Erythroblast (primary cell): ENCODE measurements at regions not wholly inside any gene's neighbourhood (a gene's known extent, or its start where the extent isn't known, plus 50 kb on each side); places are given as distances from the start of the nearest gene placed in this dataset.

ENCODE experiments used
- GATA1 ChIP-seq: IDR thresholded peaks from 2 replicates; pipeline ENCODE4 v1.6.1; 2011; ENCODE audit warnings: low read depth, mild to moderate bottlenecking, control low read depth, low read length, moderate library complexity
- POLR2A ChIP-seq: IDR thresholded peaks from 2 replicates; pipeline ENCODE4 v1.6.1; 2011; ENCODE audit warnings: mild to moderate bottlenecking, low read length

- TF ChIP-seq POLR2A = no peak
- no peak for TF ChIP-seq GATA1
Measured at GRCh38 chr1:38424677-38425076, 378.1 kb upstream of the POU3F1 start.
